H9 (cell line): ENCODE measurements at regions not wholly inside any gene's neighbourhood (a gene's known extent, or its start where the extent isn't known, plus 50 kb on each side); places are given as distances from the start of the nearest gene placed in this dataset.

Source experiments
- DNase-seq: peaks from one replicate; pipeline ENCODE4 v3.0.0-alpha.2; 2017
- H2AFZ ChIP-seq: one replicate; pipeline ENCODE4 v1.6.1; 2013; ENCODE audit warnings: mild to moderate bottlenecking, low read length, control low read depth, moderate library complexity
- H2AK5ac ChIP-seq: 2 replicates; pipeline ENCODE4 v1.6.1; 2013; ENCODE audit warnings: low read length, control low read depth, mixed read lengths; ENCODE audit not compliant: insufficient read length
- H2BK120ac ChIP-seq: one replicate; pipeline ENCODE4 v1.6.1; 2013; ENCODE audit warnings: low read depth, mild to moderate bottlenecking, low read length, control low read depth, inconsistent platforms; ENCODE audit not compliant: poor library complexity, severe bottlenecking
- H2BK12ac ChIP-seq: 2 replicates; pipeline ENCODE4 v1.6.1; 2013; ENCODE audit warnings: low read length, control low read depth, mixed read lengths, low read depth; ENCODE audit not compliant: insufficient read length
- H2BK15ac ChIP-seq: 2 replicates; pipeline ENCODE4 v1.6.1; 2013; ENCODE audit warnings: low read depth, low read length, control low read depth
- H2BK20ac ChIP-seq: one replicate; pipeline ENCODE4 v1.6.1; 2013; ENCODE audit warnings: low read depth, mild to moderate bottlenecking, low read length, control low read depth, inconsistent platforms; ENCODE audit not compliant: poor library complexity, severe bottlenecking
- H2BK5ac ChIP-seq: 2 replicates; pipeline ENCODE4 v1.6.1; 2013; ENCODE audit warnings: low read length, control low read depth, mixed read lengths; ENCODE audit not compliant: insufficient read length
- H3K14ac ChIP-seq: 2 replicates; pipeline ENCODE4 v1.6.1; 2013; ENCODE audit warnings: low read length, control low read depth; ENCODE audit not compliant: insufficient read depth
- H3K18ac ChIP-seq: 2 replicates; pipeline ENCODE4 v1.6.1; 2013; ENCODE audit warnings: low read depth, mild to moderate bottlenecking, mixed read lengths, low read length, control low read depth; ENCODE audit not compliant: insufficient read length
- H3K23ac ChIP-seq: 2 replicates; pipeline ENCODE4 v1.6.1; 2013; ENCODE audit warnings: low read length, control low read depth, mixed read lengths, low read depth; ENCODE audit not compliant: insufficient read length
- H3K23me2 ChIP-seq: 2 replicates; pipeline ENCODE4 v1.6.1; 2013; ENCODE audit warnings: low read depth, mild to moderate bottlenecking, mixed read lengths, low read length, control low read depth; ENCODE audit not compliant: insufficient read length, poor library complexity, severe bottlenecking
- H3K27ac ChIP-seq: 2 replicates; pipeline ENCODE4 v1.5.1; 2013; ENCODE audit warnings: low read length, control low read depth, mixed read lengths, low read depth; ENCODE audit not compliant: insufficient read length
- H3K27me3 ChIP-seq: 2 replicates; pipeline ENCODE4 v1.6.1; 2013; ENCODE audit warnings: low read length, control low read depth, inconsistent platforms; ENCODE audit not compliant: insufficient read depth
- H3K4ac ChIP-seq: 2 replicates; pipeline ENCODE4 v1.6.1; 2013; ENCODE audit warnings: low read depth, mild to moderate bottlenecking, control low read depth, inconsistent platforms, low read length, moderate library complexity
- H3K4me1 ChIP-seq: 2 replicates; pipeline ENCODE4 v1.6.1; 2013; ENCODE audit warnings: low read length, control low read depth, inconsistent platforms; ENCODE audit not compliant: insufficient read depth
- H3K4me2 ChIP-seq: 2 replicates; pipeline ENCODE4 v1.6.1; 2013; ENCODE audit warnings: low read length, control low read depth, mixed read lengths; ENCODE audit not compliant: insufficient read length, insufficient read depth
- H3K56ac ChIP-seq: 2 replicates; pipeline ENCODE4 v1.6.1; 2013; ENCODE audit warnings: low read depth, mild to moderate bottlenecking, mixed read lengths, low read length, control low read depth; ENCODE audit not compliant: insufficient read length
- H3K79me1 ChIP-seq: 2 replicates; pipeline ENCODE4 v1.6.1; 2013; ENCODE audit warnings: low read depth, mild to moderate bottlenecking, moderate library complexity, low read length, control low read depth, inconsistent platforms; ENCODE audit not compliant: insufficient read depth, poor library complexity, severe bottlenecking
- H3K79me2 ChIP-seq: 2 replicates; pipeline ENCODE4 v1.6.1; 2013; ENCODE audit warnings: low read length, control low read depth, inconsistent platforms; ENCODE audit not compliant: insufficient read depth
- H3K9ac ChIP-seq: 2 replicates; pipeline ENCODE4 v1.6.1; 2013; ENCODE audit warnings: low read length, control low read depth, mixed read lengths; ENCODE audit not compliant: insufficient read length; ENCODE audit errors: extremely low read depth
- H3K9me3 ChIP-seq: one replicate; pipeline ENCODE4 v1.6.1; 2013; ENCODE audit warnings: low read depth, low read length, inconsistent platforms; ENCODE audit not compliant: control insufficient read depth
- H3T11ph ChIP-seq: one replicate; pipeline ENCODE4 v1.6.1; 2013; ENCODE audit warnings: mild to moderate bottlenecking, low read length, control low read depth, inconsistent platforms
- H4K20me1 ChIP-seq: one replicate; pipeline ENCODE4 v1.6.1; 2013; ENCODE audit not compliant: control insufficient read depth, insufficient read length, insufficient read depth
- H4K5ac ChIP-seq: 2 replicates; pipeline ENCODE4 v1.6.1; 2013; ENCODE audit warnings: low read depth, mild to moderate bottlenecking, mixed read lengths, low read length, control low read depth; ENCODE audit not compliant: insufficient read length
- H4K8ac ChIP-seq: replicated peaks from 2 replicates; pipeline ENCODE4 v1.6.1; 2013; ENCODE audit warnings: low read length, control low read depth, mixed read lengths, low read depth; ENCODE audit not compliant: insufficient read length
- H4K91ac ChIP-seq: 2 replicates; pipeline ENCODE4 v1.6.1; 2013; ENCODE audit warnings: low read depth, mild to moderate bottlenecking, moderate library complexity, mixed read lengths, low read length, control low read depth; ENCODE audit not compliant: insufficient read length
- H3K27ac Mint-ChIP-seq, 3 experiments: 2 replicates in 2 of 3; 3 replicates in 1 of 3; pipeline ENCODE4 v1.8.0; 2020 to 2021; ENCODE audit warnings: mixed read lengths in 3 of 3, mild to moderate bottlenecking in 1 of 3, moderate library complexity in 1 of 3
- H3K27me3 Mint-ChIP-seq: 2 replicates; pipeline ENCODE4 v1.8.0; 2021; ENCODE audit warnings: low read depth, mild to moderate bottlenecking, moderate library complexity, mixed read lengths
- H3K36me3 Mint-ChIP-seq, 3 experiments: 2 replicates in 2 of 3; 3 replicates in 1 of 3; pipeline ENCODE4 v1.8.0; 2020 to 2021; ENCODE audit warnings: low read depth in 3 of 3, mixed read lengths in 3 of 3; ENCODE audit not compliant: insufficient read depth in 1 of 3
- H3K4me1 Mint-ChIP-seq, 2 experiments: 2 replicates each; pipeline ENCODE4 v1.8.0; 2020; ENCODE audit warnings: mixed read lengths in 2 of 2
- H3K4me3 Mint-ChIP-seq, 2 experiments: 2 replicates in 1 of 2; 3 replicates in 1 of 2; pipeline ENCODE4 v1.8.0; 2020 to 2021; ENCODE audit warnings: mild to moderate bottlenecking in 2 of 2, mixed read lengths in 2 of 2, moderate library complexity in 1 of 2
- H3K9me3 Mint-ChIP-seq, 2 experiments: 2 replicates in 1 of 2; 3 replicates in 1 of 2; pipeline ENCODE4 v1.8.0; 2020; ENCODE audit warnings: mild to moderate bottlenecking in 2 of 2, mixed read lengths in 2 of 2, moderate library complexity in 1 of 2
- CTCF ChIP-seq: fragments of 200-600 bp; sonication (generic); conservative IDR thresholded peaks from 3 replicates; pipeline ENCODE4 v1.8.0; 2021; ENCODE audit warnings: antibody characterized with exemption, mild to moderate bottlenecking
- WGBS: extraction: QIAGEN DNeasy Blood & Tissue Kit; methylation state at CpG from one replicate; pipeline ENCODE4 v1.1.7; 2013; ENCODE audit warnings: missing lambda C conversion rate, low lambda C conversion rate, mixed read lengths; ENCODE audit not compliant: insufficient read length; ENCODE audit errors: extremely low coverage; 5-methylcytosine and 5-hydroxymethylcytosine counted together

- no peak overlapping the region for H3K4ac ChIP-seq
- H4K8ac ChIP-seq = no peak overlapping the region
- DNase-seq = no peak
- H3K4me2 ChIP-seq = no peak overlapping the region
- no peak overlapping the region for H3K27ac ChIP-seq
- Mint-ChIP-seq H3K4me1 (no peaks in the 10 kb centered on the region), H3K27ac (no peak overlapping the region), H3K9me3 (no peaks in the 10 kb centered on the region), H3K27me3 (peaks cover 38% of the 10 kb centered on the region), H3K4me3 (no peak overlapping the region), H3K36me3 (no peaks in the 10 kb centered on the region)
- H2BK20ac ChIP-seq = no peak overlapping the region
- no peak overlapping the region for H3K56ac ChIP-seq
- H3K23ac ChIP-seq = no peak overlapping the region
- no peak for TF ChIP-seq CTCF
- no peaks in the 10 kb centered on the region for H3K4me1 ChIP-seq
- H4K20me1 ChIP-seq = no peaks in the 10 kb centered on the region
- no peak overlapping the region for H3K18ac ChIP-seq
- no peaks in the 10 kb centered on the region for H3K23me2 ChIP-seq
- no CpG with 5 or more reads among the region's 2 CpGs for WGBS
- no peak overlapping the region for H2AK5ac ChIP-seq
- H2BK12ac ChIP-seq = no peak overlapping the region
- no peaks in the 10 kb centered on the region for H3K27me3 ChIP-seq
- H3T11ph ChIP-seq = no peak overlapping the region
- no peak overlapping the region for H4K91ac ChIP-seq
- H3K79me2 ChIP-seq = no peaks in the 10 kb centered on the region
- H3K9ac ChIP-seq = no peak overlapping the region
- no peak overlapping the region for H4K5ac ChIP-seq
- H3K79me1 ChIP-seq = no peaks in the 10 kb centered on the region
- H3K14ac ChIP-seq = no peak overlapping the region
- H2BK15ac ChIP-seq = no peak overlapping the region
- H2BK5ac ChIP-seq = no peak overlapping the region
- no peaks in the 10 kb centered on the region for H3K9me3 ChIP-seq
- no peak overlapping the region for H2AFZ ChIP-seq
- no peak overlapping the region for H2BK120ac ChIP-seq
Measured at GRCh38 chr12:115169981-115170380, 486.0 kb upstream of the TBX3 start.
